OCI-LY7 (cell line): ENCODE measurements at regions not wholly inside any gene's neighbourhood (a gene's known extent, or its start where the extent isn't known, plus 50 kb on each side); places are given as distances from the start of the nearest gene placed in this dataset.

Source experiments
- CTCF ChIP-seq: fragments of 200-600 bp; sonication (generic); conservative IDR thresholded peaks from 2 replicates; pipeline ENCODE4 v1.5.1; 2014; ENCODE audit warnings: mild to moderate bottlenecking, antibody characterized with exemption, low read length, moderate library complexity, mixed read lengths
- EZH2phosphoT487 ChIP-seq: fragments of 200-600 bp; sonication (generic); IDR thresholded peaks from 2 replicates; pipeline ENCODE4 v1.6.1; 2018; ENCODE audit warnings: low read depth, borderline replicate concordance, mild to moderate bottlenecking, mixed run types, antibody characterized with exemption, low read length, moderate library complexity, mixed read lengths

DNA sequence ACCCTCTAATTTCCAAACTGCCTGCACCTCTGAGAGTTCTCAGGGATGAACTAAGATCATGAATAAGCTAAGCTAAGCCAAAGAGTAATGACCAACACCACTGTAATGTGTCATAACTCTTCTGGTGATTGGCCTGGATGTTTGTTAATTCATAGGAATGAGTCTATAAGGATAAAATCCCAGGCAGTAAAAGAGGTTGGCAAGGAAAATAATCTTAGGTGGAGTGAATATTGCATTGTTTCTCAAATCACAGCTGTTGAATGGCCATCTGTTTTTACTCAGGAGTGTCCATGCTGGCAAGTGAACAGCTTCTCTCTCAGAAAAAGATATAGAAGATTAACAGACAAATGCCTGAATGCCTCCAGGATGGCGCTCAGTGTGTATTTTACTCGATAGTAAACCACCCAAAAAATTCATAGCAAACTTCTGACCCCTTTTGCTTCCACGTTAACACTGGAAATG lies 60.8 kb upstream of the GLS start:
- TF ChIP-seq CTCF, result no peak
- TF ChIP-seq EZH2phosphoT487, result no peak
